Ramos (cell line): ENCODE measurements at regions not wholly inside any gene's neighbourhood (a gene's known extent, or its start where the extent isn't known, plus 50 kb on each side); places are given as distances from the start of the nearest gene placed in this dataset.
"Not testable (repeated sequence)": the region's sequence is repeated elsewhere in the genome, so short reads cannot be mapped to it uniquely, and the experiment has no call there.

Source experiments
- in situ Hi-C: fragments of 300-500 bp; cut with MboI; formaldehyde crosslinking; loops from one replicate; pipeline ENCODE4 v1.14.3; 2022; ENCODE audit warnings: low sequenced_read_pairs; ENCODE audit not compliant: unreplicated experiment

GRCh38 chr6:92671462-92671861 is 747.9 kb downstream of the EPHA7 start:
- in situ Hi-C loops = not testable (repeated sequence)

GRCh38 chr6:92667843-92668242 is 751.5 kb downstream of the EPHA7 start:
- in situ Hi-C loops = no loop called here

DNA sequence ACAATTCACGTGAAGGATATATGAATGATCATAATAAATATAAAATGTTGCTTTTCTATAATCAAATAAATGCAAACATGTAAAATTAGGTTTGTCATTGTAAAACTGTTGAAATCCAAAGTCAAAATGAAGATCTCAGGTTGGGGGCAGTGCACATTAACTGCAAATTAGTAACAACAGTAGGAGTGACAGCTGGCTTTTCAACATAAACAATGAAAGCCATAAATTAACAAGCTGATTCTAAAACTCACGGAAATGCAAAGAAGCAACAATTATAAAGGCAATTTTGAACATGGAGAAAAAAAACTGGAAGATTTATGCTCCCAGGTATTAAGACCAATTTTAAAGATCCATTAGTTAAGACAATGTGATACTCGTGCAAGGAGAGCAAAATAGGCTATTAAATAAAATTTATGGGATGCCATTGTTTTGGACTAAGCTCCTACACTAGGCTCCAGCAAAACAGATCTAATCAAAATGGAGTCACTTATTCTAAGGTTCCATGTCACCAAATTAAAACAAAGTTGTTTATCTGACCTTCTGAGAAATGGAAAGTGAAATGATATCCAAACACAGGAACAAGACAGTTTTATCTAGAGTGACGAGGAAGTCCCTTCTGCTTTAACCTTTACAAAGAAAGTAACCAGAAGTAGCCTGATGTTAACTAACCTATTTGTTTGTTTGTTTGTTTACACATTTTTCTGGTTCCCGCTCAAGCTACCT is 770.8 kb downstream of the EPHA7 start:
- in situ Hi-C loops = loop anchor here (25.0 kb wide), 1 partner anchor 1561 kb away; no protein-coding TSS in a partner anchor

- in situ Hi-C loops = loop anchor here (25.0 kb wide), 1 partner anchor 1560 kb away; no protein-coding TSS in a partner anchor
Observed at GRCh38 chr6:92647630-92648029, 771.7 kb downstream of the EPHA7 start.

GRCh38 chr6:92644104-92644791 is 775.1 kb downstream of the EPHA7 start:
- in situ Hi-C loops = loop anchor here (25.0 kb wide), 1 partner anchor 1557 kb away; no protein-coding TSS in a partner anchor

- in situ Hi-C loops = loop anchor here (25.0 kb wide), 1 partner anchor 1548 kb away; no protein-coding TSS in a partner anchor
Observed at GRCh38 chr6:92635553-92636153, 783.7 kb downstream of the EPHA7 start.

DNA sequence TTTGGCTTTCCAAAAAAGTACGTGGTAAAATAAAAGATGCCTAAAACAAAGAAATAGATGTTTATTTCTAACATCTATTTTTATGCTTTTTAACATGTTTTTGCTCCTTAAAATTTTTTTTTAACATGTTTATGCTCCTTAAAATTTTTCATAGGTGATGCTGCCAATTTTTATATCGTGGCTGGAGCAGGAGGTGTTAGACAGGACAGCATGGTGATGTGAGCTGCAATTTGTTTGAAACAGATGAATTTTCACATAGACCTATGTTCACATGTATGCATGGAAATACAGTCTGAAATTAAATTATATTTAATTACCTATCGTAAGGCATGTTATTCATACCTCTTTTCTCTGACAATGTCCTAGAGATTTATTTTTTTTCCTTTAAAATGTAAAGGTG is 784.8 kb downstream of the EPHA7 start:
- in situ Hi-C loops = loop anchor here (25.0 kb wide), 1 partner anchor 1547 kb away; no protein-coding TSS in a partner anchor

DNA sequence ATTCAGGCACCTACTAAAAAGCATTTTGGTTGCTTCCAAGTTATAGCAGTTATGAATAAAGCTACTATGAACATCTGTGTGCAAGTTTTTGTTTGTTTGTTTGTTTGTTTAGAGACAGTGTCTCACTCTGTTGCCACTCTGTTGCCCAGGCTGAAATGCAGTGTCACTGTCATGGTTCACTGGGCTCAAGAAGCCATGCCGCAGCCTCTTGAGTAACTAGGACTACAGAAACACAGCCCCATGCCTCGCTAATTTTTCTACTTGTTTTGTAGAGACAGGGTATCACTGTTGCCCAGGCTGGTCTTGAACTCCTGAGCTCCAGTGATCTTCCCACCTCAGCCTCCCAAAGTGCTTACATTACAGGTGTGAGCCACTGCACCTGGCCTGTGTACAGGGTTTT is 795.9 kb downstream of the EPHA7 start:
- in situ Hi-C loops = no loop called here

DNA sequence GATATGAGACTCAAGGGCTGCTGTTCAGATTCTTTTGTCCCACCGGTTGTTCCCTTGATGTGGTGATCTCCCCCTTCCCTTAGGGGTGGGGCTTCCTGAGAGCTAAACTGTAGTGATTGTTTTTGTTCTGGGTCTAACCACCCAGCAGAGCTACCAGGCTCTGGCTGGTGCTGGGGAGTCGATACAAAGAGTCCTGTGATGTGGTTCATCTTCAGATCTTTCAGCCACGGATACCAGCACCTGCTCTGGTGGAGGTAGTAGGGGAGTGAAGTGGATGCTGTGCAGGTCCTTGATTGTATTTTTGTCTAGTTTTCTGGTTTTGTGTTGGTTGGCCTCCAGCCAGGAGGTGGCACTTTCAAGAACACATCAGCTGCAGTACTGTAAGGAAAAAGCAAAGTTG is 801.6 kb downstream of the EPHA7 start:
- in situ Hi-C loops = no loop called here

- in situ Hi-C loops = no loop called here
Observed at GRCh38 chr6:92608751-92609150, 810.6 kb downstream of the EPHA7 start.

- in situ Hi-C loops = no loop called here
Observed at GRCh38 chr6:92593201-92593600, 826.2 kb downstream of the EPHA7 start.

DNA sequence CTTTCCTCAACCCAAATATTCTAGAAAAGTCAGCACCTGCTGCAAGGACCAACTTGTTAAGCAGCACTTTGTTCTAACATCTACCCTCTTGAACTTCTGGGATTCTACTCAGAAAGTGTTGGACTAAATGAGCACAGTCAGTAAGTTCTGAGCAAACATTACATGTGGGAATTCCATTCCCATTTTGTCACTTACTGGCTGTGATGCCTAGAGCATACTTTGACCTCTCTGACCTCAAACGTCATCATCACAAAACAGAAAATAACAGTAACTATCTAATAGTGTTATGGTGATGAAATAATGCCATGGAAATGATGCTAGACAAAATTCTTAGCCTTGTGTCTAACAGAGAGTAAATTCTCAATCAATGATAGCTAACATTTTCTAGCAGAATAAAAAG is 829.4 kb downstream of the EPHA7 start:
- in situ Hi-C loops = no loop called here

- in situ Hi-C loops = no loop called here
Observed at GRCh38 chr6:92588148-92588547, 831.2 kb downstream of the EPHA7 start.

GRCh38 chr6:92587525-92587924 is 831.8 kb downstream of the EPHA7 start:
- in situ Hi-C loops = no loop called here

DNA sequence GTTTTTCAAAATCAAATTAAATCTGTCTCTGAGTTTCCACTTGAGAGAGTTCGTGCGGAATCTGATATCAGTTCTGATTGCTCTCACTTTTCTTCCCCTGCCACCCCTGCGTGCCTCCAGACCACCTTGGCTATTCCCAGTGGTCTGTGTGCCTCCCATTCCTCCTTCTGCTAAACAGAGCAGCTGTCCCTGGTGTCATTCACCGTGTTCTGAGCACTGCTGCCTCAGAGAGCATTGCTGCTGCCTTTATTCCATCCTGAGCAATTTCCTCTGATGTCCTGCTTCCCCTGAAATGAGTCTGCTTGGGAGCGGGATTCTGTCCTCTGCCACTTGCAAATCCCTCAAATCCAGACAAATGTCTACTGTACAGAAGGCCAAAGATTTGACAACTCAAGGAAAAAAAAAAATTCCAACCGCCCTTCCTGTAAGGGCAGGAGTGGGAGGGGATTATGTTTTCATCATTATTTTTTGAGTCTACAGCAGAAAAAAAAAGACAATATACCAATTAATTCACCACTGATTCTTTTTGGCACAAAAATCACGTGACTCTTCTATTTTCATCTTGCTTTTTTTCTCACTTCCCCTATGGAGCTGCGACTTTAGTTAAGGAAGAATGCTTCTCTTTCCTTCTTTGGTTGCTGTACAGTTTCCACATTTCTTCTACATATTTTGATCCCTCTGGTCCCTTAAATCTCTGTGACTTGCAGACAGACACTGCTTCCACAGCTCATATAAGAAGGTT is 833.0 kb downstream of the EPHA7 start:
- in situ Hi-C loops = no loop called here

- in situ Hi-C loops = no loop called here
Observed at GRCh38 chr6:92582211-92582610, 837.1 kb downstream of the EPHA7 start.

DNA sequence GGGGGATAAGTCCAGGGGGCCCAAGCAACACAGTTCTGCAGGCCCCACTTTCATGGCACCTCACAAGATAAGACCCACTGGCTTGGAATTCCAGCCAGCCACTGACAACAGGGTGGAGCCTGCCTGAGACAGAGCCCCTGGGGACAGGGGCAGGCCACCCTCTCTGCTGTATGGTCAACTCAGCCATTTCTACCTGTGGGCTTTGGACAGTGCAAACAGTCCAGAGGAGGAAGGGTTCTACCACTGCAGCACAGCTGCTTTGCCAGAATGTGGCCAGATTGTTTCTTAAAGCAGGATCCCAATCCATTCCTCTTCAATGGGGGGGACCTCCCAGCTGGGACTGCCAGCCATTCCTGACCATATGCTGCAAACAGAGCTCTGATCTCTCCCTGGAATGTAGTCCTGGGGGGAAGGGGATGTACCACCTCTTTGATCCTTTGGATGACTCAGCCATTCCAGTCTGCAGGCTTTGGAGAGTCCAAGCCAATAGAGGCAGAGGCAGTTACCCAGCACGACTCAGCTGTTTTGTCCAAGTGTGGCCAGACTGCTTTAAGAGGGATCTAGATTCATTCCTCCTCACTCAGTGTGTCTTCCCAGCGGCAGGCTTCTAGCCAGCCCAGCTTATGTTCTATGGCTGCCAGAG is 842.2 kb downstream of the EPHA7 start:
- in situ Hi-C loops = no loop called here

- in situ Hi-C loops = no loop called here
Observed at GRCh38 chr6:92568541-92568940, 850.8 kb downstream of the EPHA7 start.

DNA sequence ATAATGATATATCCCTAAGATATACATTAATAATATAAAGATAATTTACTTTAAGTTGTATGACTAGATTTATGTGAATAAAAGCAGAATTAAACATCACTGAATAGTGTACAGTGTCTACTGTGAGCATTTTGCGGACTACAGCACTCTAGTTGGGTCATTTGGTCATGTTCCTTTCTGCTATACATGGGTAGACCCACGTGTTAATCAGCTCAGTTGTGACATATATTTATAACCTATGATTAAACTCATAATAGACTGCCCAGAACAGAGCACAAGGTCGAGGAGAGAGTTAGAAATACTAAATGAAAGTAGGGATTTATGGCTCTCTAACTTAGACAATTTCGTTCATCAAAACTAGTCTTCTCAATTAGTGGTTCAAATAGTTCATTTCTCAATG is 852.7 kb downstream of the EPHA7 start:
- in situ Hi-C loops = no loop called here

DNA sequence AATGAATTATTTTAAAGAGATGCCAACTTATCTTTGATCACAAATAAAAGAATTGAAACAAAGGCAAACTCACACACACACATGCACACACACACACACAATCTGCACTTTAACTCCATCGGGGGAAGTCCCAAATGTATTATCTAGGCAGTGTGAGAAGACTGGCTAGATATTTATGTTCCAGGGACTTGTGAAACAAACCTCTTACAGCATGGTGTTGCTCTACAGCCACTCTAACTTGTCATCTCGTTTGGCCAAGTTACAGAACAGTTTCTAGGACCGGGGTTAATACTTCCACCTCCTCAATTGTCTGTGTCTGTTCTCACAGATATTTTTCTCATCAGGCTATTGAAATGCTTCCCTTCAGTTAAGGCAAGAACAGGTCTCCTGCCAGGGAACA is 855.0 kb downstream of the EPHA7 start:
- in situ Hi-C loops = no loop called here
